Type B pancreatic cell (in vitro differentiated cells): ENCODE measurements at regions not wholly inside any gene's neighbourhood (a gene's known extent, or its start where the extent isn't known, plus 50 kb on each side); places are given as distances from the start of the nearest gene placed in this dataset.

Experiments
- DNase-seq: peaks from one replicate; pipeline ENCODE4 v3.0.0; 2021; ENCODE audit warnings: mixed read lengths; ENCODE audit not compliant: unreplicated experiment; ENCODE audit errors: extremely low spot score
- H3K27ac Mint-ChIP-seq: 2 replicates; pipeline ENCODE4 v1.8.0; 2021; ENCODE audit warnings: mild to moderate bottlenecking, mixed read lengths
- H3K27me3 Mint-ChIP-seq: 2 replicates; pipeline ENCODE4 v1.8.0; 2021; ENCODE audit warnings: mixed read lengths
- H3K36me3 Mint-ChIP-seq: 2 replicates; pipeline ENCODE4 v1.8.0; 2021; ENCODE audit warnings: mixed read lengths
- H3K4me1 Mint-ChIP-seq: one replicate; pipeline ENCODE4 v1.8.0; 2021; ENCODE audit warnings: mixed read lengths; ENCODE audit not compliant: unreplicated experiment
- H3K4me3 Mint-ChIP-seq: 2 replicates; pipeline ENCODE4 v1.8.0; 2021; ENCODE audit warnings: mild to moderate bottlenecking, mixed read lengths
- H3K9me3 Mint-ChIP-seq: 2 replicates; pipeline ENCODE4 v1.8.0; 2021; ENCODE audit warnings: mixed read lengths
- CTCF ChIP-seq: fragments of 200-600 bp; sonication (generic); conservative IDR thresholded peaks from 2 replicates; pipeline ENCODE4 v1.5.0; 2021; ENCODE audit warnings: antibody characterized with exemption, mild to moderate bottlenecking

- Mint-ChIP-seq H3K36me3 (no peaks in the 10 kb centered on the region), H3K27me3 (peaks cover 2% of the 10 kb centered on the region), H3K4me3 (no peak overlapping the region), H3K4me1 (peaks cover 14% of the 10 kb centered on the region), H3K27ac (no peak overlapping the region), H3K9me3 (no peaks in the 10 kb centered on the region)
- no peak for TF ChIP-seq CTCF
- no peak for DNase-seq
Measured at GRCh38 chr5:158147227-158147626, 288.3 kb upstream of the CLINT1 start.

DNA sequence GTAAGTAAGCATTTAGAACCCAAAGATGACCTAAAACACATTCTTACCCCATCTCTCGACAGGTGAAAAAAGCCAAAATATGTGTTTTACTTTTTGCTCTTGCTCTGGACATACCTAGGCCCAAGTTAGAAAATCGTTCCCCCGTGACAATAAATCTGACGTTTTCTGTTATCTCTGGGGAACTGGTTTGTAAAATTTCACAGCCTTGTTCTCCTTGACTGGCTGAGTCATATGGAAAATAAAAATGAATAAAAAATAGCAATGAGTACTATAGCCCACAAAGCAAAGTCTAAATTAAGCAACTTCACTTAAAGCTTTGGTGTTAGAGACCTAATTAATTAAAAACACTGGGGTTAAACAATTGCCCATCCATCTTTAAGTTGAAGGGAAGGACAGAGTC is 286.9 kb upstream of the CLINT1 start:
- Mint-ChIP-seq H3K27ac (no peak overlapping the region), H3K4me3 (no peak overlapping the region), H3K4me1 (peaks cover 14% of the 10 kb centered on the region), H3K27me3 (peaks cover 2% of the 10 kb centered on the region), H3K9me3 (no peaks in the 10 kb centered on the region), H3K36me3 (no peaks in the 10 kb centered on the region)
- no peak for DNase-seq
- no peak for TF ChIP-seq CTCF

- peaks cover 6% of the 10 kb centered on the region for H3K27me3 Mint-ChIP-seq
- no peak for TF ChIP-seq CTCF
- no peak overlapping the region for H3K4me3 Mint-ChIP-seq
- no peaks in the 10 kb centered on the region for H3K36me3 Mint-ChIP-seq
- DNase-seq: no peak
- peaks cover 22% of the 10 kb centered on the region for H3K4me1 Mint-ChIP-seq
- no peak overlapping the region for H3K27ac Mint-ChIP-seq
- peaks cover 7% of the 10 kb centered on the region for H3K9me3 Mint-ChIP-seq
Measured at GRCh38 chr5:158143081-158143480, 284.1 kb upstream of the CLINT1 start.

DNA sequence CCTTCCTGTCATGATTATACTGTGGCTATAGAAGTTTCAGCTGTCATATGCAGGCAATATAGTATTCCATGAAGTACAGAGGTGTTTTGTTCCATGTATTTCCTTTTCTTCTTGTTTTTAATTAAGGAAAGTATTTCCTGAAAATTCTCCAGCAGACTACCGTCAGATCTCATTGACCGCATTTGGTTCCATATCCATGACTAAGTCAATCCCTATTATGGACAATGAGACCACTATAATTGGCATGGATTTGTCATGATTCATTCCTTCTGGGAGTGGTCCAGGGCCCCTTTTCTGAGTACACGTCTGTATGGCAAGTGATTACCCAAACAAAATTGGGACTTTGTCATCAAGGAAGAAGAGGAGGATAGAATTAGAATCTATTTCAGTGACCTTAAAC is 283.2 kb upstream of the CLINT1 start:
- H3K4me3 Mint-ChIP-seq: no peak overlapping the region
- H3K27me3 Mint-ChIP-seq: peaks cover 6% of the 10 kb centered on the region
- DNase-seq: no peak
- H3K27ac Mint-ChIP-seq: no peak overlapping the region
- no peaks in the 10 kb centered on the region for H3K36me3 Mint-ChIP-seq
- H3K9me3 Mint-ChIP-seq: peaks cover 7% of the 10 kb centered on the region
- TF ChIP-seq CTCF: no peak
- peaks cover 19% of the 10 kb centered on the region for H3K4me1 Mint-ChIP-seq

DNA sequence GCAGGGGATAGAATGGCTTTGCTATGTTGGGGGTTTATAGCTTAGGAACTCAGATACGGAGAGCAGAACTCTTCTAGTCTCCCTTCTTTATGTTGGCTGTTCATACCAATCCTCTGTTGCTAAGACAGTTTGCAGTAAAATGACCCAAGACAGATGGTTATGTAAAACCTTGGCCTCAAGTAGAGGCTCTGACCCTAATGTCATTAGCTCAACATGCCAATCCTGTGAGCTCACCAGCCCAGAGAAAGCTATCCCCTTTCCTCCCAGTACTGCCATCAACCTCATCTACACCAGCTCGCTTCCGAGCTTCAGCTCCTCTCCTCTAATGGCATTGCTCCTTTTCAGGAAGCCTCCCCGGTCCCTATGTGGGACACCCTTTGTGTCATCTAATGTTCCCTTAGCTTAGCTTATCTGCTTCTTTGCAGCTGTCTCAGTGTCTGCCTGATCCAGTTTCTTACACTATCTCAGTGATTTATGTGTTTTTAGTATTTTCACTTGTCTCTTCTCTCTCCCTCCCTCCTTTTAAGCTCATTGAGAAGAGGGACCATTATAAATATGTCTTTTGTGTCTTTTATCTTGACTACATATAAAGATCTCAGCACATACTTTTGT is 281.3 kb upstream of the CLINT1 start:
- no peak overlapping the region for H3K4me3 Mint-ChIP-seq
- peaks cover 7% of the 10 kb centered on the region for H3K27me3 Mint-ChIP-seq
- peaks cover 16% of the 10 kb centered on the region for H3K4me1 Mint-ChIP-seq
- DNase-seq: no peak
- H3K9me3 Mint-ChIP-seq: peaks cover 7% of the 10 kb centered on the region
- no peaks in the 10 kb centered on the region for H3K36me3 Mint-ChIP-seq
- H3K27ac Mint-ChIP-seq: no peak overlapping the region
- no peak for TF ChIP-seq CTCF

DNA sequence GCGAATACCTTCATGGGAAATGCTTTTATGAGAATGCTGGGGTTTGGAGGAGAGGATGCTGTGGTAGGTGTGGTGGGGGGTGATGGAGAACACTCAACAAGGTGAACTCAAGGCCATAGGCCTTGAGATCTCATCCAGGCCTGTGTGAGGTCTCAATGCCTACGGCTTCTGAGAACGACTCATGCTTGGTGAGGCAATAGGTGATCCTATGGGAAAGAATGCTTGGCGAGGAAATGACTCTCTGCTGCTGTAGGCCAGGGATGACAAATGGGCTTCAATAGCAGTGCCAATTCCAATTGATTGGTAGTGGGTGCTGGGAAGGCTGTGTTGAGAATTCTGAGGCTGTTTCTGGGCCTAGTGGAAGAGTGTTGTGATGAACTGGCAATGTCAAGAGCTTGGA is 280.2 kb upstream of the CLINT1 start:
- H3K9me3 Mint-ChIP-seq: peaks cover 7% of the 10 kb centered on the region
- TF ChIP-seq CTCF: no peak
- H3K27me3 Mint-ChIP-seq: peaks cover 11% of the 10 kb centered on the region
- no peak overlapping the region for H3K4me3 Mint-ChIP-seq
- DNase-seq: no peak
- H3K4me1 Mint-ChIP-seq: peaks cover 16% of the 10 kb centered on the region
- H3K36me3 Mint-ChIP-seq: no peaks in the 10 kb centered on the region
- no peak overlapping the region for H3K27ac Mint-ChIP-seq
